IPS DF 6.9 (cell line): ENCODE measurements at regions not wholly inside any gene's neighbourhood (a gene's known extent, or its start where the extent isn't known, plus 50 kb on each side); places are given as distances from the start of the nearest gene placed in this dataset.

Experiments used
- DNase-seq: peaks from one replicate; pipeline ENCODE4 v3.0.0-alpha.2; 2013; ENCODE audit warnings: low read depth, low spot score
- H3K27ac ChIP-seq: one replicate; pipeline ENCODE4 v1.5.1; 2013; ENCODE audit warnings: low read length, control low read depth
- H3K27me3 ChIP-seq: 2 replicates; pipeline ENCODE4 v1.6.1; 2013; ENCODE audit warnings: mild to moderate bottlenecking, low read length; ENCODE audit not compliant: control insufficient read depth, insufficient read depth
- H3K36me3 ChIP-seq: 2 replicates; pipeline ENCODE4 v1.6.1; 2013; ENCODE audit warnings: low read length; ENCODE audit not compliant: control insufficient read depth, insufficient read depth
- H3K4me1 ChIP-seq: 2 replicates; pipeline ENCODE4 v1.6.1; 2013; ENCODE audit warnings: low read length; ENCODE audit not compliant: control insufficient read depth, insufficient read depth
- H3K4me3 ChIP-seq: 2 replicates; pipeline ENCODE4 v1.5.1; 2013; ENCODE audit warnings: mild to moderate bottlenecking, low read length
- H3K9me3 ChIP-seq: 2 replicates; pipeline ENCODE4 v1.6.1; 2013; ENCODE audit warnings: low read length, inconsistent platforms; ENCODE audit not compliant: control insufficient read depth, insufficient read depth
- WGBS: extraction: QIAGEN DNeasy Blood & Tissue Kit; methylation state at CpG from one replicate; pipeline ENCODE4 v1.1.7; 2013; ENCODE audit warnings: mixed read lengths, missing lambda C conversion rate; ENCODE audit not compliant: insufficient read length, insufficient coverage; 5-methylcytosine and 5-hydroxymethylcytosine counted together

DNA sequence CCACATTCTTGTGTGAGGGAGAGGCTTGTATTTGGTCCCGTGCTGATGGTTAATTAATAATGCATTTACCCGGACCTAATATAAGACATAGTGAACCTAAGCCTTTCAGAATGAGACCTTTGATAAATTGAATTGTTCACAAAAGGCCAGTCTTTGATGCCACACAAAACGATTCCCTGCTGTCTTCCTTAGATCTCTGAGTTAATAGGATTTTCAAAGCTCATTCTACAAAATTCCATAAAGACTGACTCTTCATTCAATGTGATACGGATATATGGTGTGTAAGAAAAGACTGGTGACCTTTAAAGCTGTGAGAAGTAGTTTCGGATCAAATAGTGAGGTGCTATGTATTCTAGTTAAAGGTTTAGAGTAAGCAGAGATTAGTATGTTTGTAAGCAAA lies 254.3 kb downstream of the PDHA2 start:
- H3K9me3 ChIP-seq = no peaks in the 10 kb centered on the region
- WGBS = 100% methylated on average over 1 of the region's 5 CpGs

DNA sequence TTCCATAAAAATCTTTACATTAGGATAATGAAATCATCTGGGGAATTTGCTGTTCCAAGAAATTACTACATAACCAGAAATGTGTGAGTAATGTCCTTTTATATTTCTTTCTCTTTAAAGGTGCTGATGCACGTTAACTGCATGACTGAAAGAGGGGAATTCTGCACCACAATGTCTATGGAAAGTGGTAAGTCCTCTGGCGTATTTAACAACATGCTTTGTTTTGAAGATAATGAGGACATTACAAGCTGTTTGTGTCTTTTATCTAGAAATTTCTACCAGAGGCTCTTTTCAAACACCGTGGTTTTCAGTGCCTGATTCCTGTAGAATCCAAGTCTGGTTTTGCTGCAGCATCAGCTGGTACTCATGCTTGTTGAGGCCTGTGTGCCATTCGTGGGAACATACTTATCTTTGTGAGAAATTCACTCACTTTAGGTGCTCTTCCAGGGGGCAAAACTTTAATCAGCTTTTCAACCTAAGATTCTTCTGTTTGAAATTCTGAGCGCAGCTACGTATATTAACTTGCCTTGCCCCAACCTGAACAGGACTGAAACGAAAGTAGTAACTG lies 257.2 kb downstream of the PDHA2 start:
- Histone ChIP-seq H3K27ac (no peak overlapping the region), H3K27me3 (no peaks in the 10 kb centered on the region), H3K9me3 (no peaks in the 10 kb centered on the region), H3K4me1 (no peaks in the 10 kb centered on the region), H3K36me3 (no peaks in the 10 kb centered on the region), H3K4me3 (no peak overlapping the region)
- no CpG with 5 or more reads among the region's 7 CpGs for WGBS
- no peak for DNase-seq

More for the DNA sequence above, 254.3 kb downstream of the PDHA2 start:
- no peaks in the 10 kb centered on the region for H3K4me1 ChIP-seq
- H3K27me3 ChIP-seq = no peaks in the 10 kb centered on the region
- no peak overlapping the region for H3K4me3 ChIP-seq
- H3K27ac ChIP-seq = no peak overlapping the region
- no peak for DNase-seq
- no peaks in the 10 kb centered on the region for H3K36me3 ChIP-seq

DNA sequence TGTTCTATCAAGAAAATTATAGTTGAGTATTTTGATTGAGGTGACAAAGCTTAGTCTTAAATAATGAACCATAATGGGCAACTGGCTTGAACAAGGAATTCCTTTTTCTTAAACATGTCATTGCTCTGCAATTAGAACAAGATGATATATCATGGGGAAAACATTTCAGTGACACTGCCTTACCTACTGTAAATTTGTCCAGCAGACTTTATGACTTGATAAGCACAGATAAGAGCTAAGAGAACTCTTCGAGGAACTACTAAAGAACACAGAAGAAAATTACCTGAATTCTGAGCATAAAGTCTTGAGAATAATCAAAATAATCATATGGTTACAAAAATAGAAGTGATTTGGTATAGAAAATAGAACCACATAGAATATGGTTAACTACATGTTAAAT lies 257.8 kb downstream of the PDHA2 start:
- no peaks in the 10 kb centered on the region for H3K4me1 ChIP-seq
- no peak for DNase-seq
- no peak overlapping the region for H3K27ac ChIP-seq
- no peaks in the 10 kb centered on the region for H3K27me3 ChIP-seq
- H3K4me3 ChIP-seq = no peak overlapping the region
- WGBS = no CpG with 5 or more reads among the region's 1 CpG
- H3K9me3 ChIP-seq = no peaks in the 10 kb centered on the region
- H3K36me3 ChIP-seq = no peaks in the 10 kb centered on the region

DNA sequence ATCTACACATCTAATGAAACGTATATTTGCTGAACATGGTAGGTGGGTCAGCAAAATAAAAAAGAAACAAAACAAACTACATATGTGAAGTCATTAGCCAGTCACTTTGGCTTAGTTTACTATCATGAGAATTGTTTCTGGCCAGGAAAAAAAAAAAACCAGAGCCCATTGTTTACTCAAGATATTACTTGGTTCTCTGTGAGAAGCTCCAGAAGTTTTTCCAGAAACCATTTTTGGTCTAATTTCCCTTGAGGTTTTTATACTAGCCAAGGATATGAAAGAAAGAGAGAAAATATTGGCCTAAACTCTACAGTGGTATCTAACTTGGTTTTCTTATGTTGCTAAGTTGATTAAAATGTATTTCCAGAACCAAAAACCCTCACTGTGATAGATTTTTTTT lies 259.1 kb downstream of the PDHA2 start:
- no peaks in the 10 kb centered on the region for H3K27me3 ChIP-seq
- no peaks in the 10 kb centered on the region for H3K4me1 ChIP-seq
- no peak overlapping the region for H3K27ac ChIP-seq
- H3K4me3 ChIP-seq = no peak overlapping the region
- H3K9me3 ChIP-seq = no peaks in the 10 kb centered on the region
- no CpG with 5 or more reads among the region's 1 CpG for WGBS
- H3K36me3 ChIP-seq = no peaks in the 10 kb centered on the region
- no peak for DNase-seq

DNA sequence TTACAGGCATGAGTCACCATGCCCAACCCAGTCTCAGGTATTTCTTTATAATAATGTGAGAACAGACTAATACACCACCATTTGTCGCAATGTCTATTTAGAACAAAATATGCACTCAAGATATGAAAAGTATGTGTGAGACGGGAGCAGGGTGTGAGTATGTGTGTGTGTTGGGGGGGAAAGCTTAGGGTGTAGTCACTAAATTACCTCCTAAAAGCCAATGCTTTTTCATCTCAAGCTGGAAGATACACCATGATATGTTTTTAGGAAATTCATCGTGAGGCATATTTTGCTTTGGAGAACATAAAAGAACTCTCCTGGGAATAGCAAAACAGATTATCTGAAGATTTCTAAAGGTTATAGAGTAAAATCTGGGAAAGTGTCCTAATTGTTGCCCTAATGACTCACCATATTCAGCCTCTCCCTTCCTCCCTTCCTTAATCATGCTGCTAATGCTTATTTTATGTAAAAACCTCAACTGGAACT lies 262.7 kb downstream of the PDHA2 start:
- H3K27me3 ChIP-seq = no peaks in the 10 kb centered on the region
- H3K27ac ChIP-seq = no peak overlapping the region
- no peaks in the 10 kb centered on the region for H3K4me1 ChIP-seq
- DNase-seq = no peak
- H3K36me3 ChIP-seq = no peaks in the 10 kb centered on the region
- no peak overlapping the region for H3K4me3 ChIP-seq
- 100% methylated on average over 1 of the region's 3 CpGs for WGBS
- no peaks in the 10 kb centered on the region for H3K9me3 ChIP-seq

DNA sequence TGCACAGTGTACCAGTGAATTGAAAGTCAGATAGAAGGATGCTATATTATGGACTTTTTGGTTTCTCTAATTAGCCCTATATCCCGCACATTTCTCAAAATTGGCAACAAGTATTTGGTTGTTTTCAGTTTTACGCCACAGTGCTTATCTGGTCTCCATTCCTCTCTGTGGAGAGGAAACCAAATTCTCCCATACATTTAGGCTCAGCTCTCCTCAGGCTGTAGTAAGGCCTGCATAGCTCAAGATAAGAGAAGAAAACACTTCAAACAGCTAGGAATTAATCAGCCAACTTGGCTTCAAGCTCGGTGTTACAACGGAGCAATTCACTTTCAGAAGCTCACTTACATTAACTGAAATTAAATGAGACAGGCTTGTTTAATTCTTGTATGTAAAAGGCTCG lies 263.2 kb downstream of the PDHA2 start:
- no peaks in the 10 kb centered on the region for H3K36me3 ChIP-seq
- WGBS = no CpG with 5 or more reads among the region's 5 CpGs
- no peak for DNase-seq
- H3K9me3 ChIP-seq = no peaks in the 10 kb centered on the region
- no peak overlapping the region for H3K4me3 ChIP-seq
- H3K27ac ChIP-seq = no peak overlapping the region
- H3K4me1 ChIP-seq = no peaks in the 10 kb centered on the region
- H3K27me3 ChIP-seq = no peaks in the 10 kb centered on the region

DNA sequence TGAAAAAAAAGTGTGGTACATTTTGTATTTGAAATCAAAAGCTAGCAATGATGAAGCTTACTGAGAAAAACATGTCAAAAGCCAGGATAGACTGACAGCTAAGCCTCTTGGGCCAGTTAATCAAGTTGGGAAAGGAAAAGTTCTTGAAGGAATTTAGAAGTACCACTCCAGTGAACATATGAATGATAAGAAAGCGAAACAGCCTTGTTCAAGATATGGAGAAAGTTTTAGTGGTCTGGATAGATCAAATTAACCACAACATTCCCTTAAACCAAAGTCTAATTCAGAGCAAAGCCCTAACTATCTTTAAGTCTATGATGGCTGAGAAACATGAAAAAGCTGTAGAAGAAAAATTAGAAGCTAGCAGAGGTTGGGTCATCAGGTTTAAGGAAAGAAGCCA lies 268.3 kb downstream of the PDHA2 start:
- Histone ChIP-seq H3K4me3 (no peak overlapping the region), H3K27me3 (no peaks in the 10 kb centered on the region), H3K4me1 (no peaks in the 10 kb centered on the region), H3K36me3 (no peaks in the 10 kb centered on the region), H3K9me3 (no peaks in the 10 kb centered on the region), H3K27ac (no peak overlapping the region)
- no CpG with 5 or more reads among the region's 1 CpG for WGBS
- no peak for DNase-seq

DNA sequence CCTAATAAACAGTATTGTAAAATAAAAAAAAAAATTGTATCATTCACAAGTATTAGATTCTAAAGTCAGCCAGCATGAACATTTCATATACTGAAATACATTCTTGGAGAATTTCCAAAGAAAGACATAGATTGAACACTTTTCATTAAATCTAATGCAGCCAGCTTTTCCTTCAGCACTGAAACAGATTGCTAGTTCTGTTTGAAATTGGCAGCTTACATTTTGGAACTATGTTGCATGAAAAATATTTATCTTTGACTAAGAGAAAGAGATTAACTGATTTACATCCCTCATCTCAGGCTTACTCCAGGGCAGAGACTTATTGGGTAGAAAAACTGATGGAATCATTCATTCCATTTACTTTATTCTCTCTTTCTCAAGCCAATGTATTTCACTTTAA lies 272.7 kb downstream of the PDHA2 start:
- Histone ChIP-seq H3K27me3 (no peaks in the 10 kb centered on the region), H3K9me3 (no peaks in the 10 kb centered on the region), H3K4me1 (no peaks in the 10 kb centered on the region), H3K4me3 (no peak overlapping the region), H3K36me3 (no peaks in the 10 kb centered on the region), H3K27ac (no peak overlapping the region)
- no peak for DNase-seq

DNA sequence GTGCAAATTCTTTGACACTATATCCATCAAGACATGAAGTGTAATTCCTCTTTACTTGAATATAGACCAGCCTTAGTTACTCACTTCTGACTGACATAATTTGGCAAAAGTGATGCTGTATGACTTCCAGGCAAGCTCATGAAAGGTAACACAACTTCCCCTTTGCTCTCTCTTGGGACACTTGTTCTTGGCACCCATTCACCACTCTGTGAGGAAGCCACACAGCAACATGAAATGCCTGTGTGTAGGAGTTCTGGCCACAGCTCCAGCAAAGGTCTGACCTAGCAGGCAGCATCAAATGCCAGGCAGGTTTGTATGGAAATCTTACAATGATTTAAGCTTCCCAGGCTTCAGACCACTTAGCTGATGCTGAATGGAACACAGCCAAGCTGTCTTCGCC lies 280.3 kb downstream of the PDHA2 start:
- no peak overlapping the region for H3K4me3 ChIP-seq

DNA sequence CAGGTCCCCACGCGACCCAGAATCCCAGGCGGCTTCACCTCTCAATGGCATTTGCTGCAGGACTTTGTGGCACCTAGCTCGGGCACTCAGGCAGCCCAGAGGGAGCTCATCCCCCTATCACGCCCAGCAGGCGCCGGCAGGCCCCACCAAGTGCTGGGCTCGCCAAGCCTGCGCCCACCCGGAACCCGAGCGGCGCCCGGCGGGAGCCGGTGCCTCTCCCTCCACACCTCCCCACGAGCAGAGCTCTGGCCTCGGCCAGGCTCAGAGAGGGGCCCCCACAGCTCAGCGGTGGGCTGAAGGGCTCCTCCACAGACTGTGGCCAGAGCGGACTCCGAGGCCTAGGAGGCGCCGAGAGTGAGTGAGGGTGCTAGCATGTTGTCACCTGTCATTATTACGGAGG lies 286.3 kb downstream of the PDHA2 start:
- no peak overlapping the region for H3K4me3 ChIP-seq
- no peak overlapping the region for H3K27ac ChIP-seq
- no peak for DNase-seq
- H3K36me3 ChIP-seq = no peaks in the 10 kb centered on the region
- no peaks in the 10 kb centered on the region for H3K9me3 ChIP-seq
- H3K4me1 ChIP-seq = no peaks in the 10 kb centered on the region
- no CpG with 5 or more reads among the region's 24 CpGs for WGBS
- no peaks in the 10 kb centered on the region for H3K27me3 ChIP-seq

More for the DNA sequence above, 280.3 kb downstream of the PDHA2 start:
- Histone ChIP-seq H3K27me3 (no peaks in the 10 kb centered on the region), H3K27ac (no peak overlapping the region), H3K36me3 (no peaks in the 10 kb centered on the region), H3K4me1 (no peaks in the 10 kb centered on the region), H3K9me3 (no peaks in the 10 kb centered on the region)
- DNase-seq = no peak
- no CpG with 5 or more reads among the region's 1 CpG for WGBS

DNA sequence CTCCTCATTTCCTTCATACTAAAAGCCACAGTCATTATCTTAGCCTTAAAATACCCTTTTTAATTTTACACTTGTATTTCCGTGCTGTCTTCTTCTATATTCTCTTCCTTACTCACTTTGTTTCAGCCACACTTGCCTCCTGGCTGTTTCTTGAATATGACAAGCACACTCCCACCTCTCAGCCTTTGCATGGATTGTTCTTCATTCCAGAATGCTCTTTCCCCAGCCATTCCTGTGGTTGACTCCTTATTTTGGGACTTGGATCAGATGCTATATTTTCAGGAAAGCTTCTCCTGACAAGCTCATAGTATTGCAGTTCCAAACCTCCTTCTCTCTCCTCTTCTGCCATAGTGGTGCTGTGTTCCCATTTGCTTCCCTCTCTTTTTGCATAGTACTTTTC lies 291.3 kb downstream of the PDHA2 start:
- H3K4me3 ChIP-seq = no peak overlapping the region
- no peak overlapping the region for H3K27ac ChIP-seq
- no peaks in the 10 kb centered on the region for H3K36me3 ChIP-seq
- H3K4me1 ChIP-seq = no peaks in the 10 kb centered on the region
- no peak for DNase-seq
- no CpG with 5 or more reads among the region's 1 CpG for WGBS
- H3K9me3 ChIP-seq = no peaks in the 10 kb centered on the region
- no peaks in the 10 kb centered on the region for H3K27me3 ChIP-seq
